ENCODE measurements at regions not wholly inside any gene's neighbourhood (a gene's known extent, or its start where the extent isn't known, plus 50 kb on each side); places are given as distances from the start of the nearest gene placed in this dataset.
"Not testable (repeated sequence)": the region's sequence is repeated elsewhere in the genome, so short reads cannot be mapped to it uniquely, and the experiment has no call there.

DNA sequence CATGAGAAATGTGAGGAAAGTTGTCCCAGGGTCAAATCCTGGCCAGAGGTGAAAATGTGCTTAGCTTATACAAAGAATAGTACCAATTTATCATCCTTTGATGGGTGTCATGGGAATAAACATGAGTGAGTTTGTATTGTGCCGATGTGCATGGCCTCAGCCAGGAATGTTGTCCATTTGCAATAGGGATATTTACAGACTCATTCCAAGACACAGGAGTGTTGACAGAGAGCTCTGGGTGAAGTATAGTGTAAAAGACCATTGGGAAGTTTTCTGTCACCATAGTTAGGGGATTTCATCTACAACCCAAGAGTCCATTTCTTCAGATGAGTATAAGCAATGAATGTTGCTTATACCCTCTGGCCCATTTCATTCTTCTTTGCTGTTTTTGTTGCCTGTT is 160.1 kb downstream of the DMAC1 start:
- FAIRE-seq (no peak), DNase-seq (no peak)
- no peak overlapping the region for H3K4me3 ChIP-seq (ENCODE audit: low read length in 3 of 3)
- no peak overlapping the region for H3K27ac ChIP-seq (ENCODE audit: low read depth in 2 of 2, low read length in 2 of 2)
- TF ChIP-seq, protein P1, sequence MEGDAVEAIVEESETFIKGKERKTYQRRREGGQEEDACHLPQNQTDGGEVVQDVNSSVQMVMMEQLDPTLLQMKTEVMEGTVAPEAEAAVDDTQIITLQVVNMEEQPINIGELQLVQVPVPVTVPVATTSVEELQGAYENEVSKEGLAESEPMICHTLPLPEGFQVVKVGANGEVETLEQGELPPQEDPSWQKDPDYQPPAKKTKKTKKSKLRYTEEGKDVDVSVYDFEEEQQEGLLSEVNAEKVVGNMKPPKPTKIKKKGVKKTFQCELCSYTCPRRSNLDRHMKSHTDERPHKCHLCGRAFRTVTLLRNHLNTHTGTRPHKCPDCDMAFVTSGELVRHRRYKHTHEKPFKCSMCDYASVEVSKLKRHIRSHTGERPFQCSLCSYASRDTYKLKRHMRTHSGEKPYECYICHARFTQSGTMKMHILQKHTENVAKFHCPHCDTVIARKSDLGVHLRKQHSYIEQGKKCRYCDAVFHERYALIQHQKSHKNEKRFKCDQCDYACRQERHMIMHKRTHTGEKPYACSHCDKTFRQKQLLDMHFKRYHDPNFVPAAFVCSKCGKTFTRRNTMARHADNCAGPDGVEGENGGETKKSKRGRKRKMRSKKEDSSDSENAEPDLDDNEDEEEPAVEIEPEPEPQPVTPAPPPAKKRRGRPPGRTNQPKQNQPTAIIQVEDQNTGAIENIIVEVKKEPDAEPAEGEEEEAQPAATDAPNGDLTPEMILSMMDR (IDR thresholded peaks at IDR 0.05; ENCODE audit: borderline replicate concordance, extremely low read depth, insufficient read depth): no peak
- no peaks in the 10 kb centered on the region for H3K36me3 ChIP-seq (ENCODE audit: control insufficient read depth in 2 of 3, insufficient read depth in 3 of 3, low read length in 3 of 3)
- intact Hi-C loops (cut with DNase I): no loop called here
- H3K4me1 ChIP-seq (ENCODE audit: control insufficient read depth in 2 of 3, insufficient read depth in 2 of 3, low read depth in 1 of 3, low read length in 3 of 3): no peaks in the 10 kb centered on the region
- peaks cover 0 to 1% (median 0%) of the 10 kb centered on the region in 3 donors for H3K9me3 ChIP-seq (ENCODE audit: control insufficient read depth in 2 of 3, insufficient read depth in 1 of 3, low read length in 3 of 3)
- H3K27me3 ChIP-seq (ENCODE audit: control insufficient read depth, insufficient read depth, low read length): no peaks in the 10 kb centered on the region
- H3K9ac ChIP-seq (ENCODE audit: low read length in 3 of 3): no peak overlapping the region

DNA sequence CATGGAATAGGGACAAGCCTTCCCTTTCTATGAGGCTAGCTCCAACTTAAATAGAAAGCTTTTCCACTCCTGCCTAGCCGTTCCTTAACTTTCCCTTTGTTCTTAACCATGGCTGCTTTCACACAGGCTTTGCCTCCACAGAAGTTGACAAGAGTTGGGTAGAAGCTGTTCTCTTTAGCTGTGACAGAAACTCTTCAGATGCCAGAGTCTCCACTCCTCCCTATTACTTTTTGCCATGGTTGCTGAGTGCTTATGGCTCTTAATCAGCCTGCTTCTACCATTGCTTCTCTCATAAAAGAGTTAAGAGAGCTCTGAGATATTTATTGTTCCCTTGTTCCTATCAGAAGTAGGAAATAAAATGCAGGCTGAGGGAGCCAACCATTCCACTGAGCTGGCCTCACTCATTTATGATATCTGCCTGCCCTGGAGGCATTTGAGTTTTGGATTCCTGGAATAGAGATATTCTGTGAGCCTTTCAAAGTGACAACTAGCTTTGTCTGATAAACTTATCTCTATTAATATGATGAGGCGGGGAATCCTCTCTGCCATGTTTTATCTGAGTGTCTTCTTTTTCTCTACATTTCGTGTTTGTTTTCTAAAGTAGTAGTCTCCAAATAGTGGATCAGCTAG is 162.6 kb downstream of the DMAC1 start:
- Histone ChIP-seq H3K36me3 (ENCODE audit: control insufficient read depth in 2 of 3, insufficient read depth in 3 of 3, low read length in 3 of 3) (no peaks in the 10 kb centered on the region), H3K4me1 (ENCODE audit: control insufficient read depth in 2 of 3, insufficient read depth in 2 of 3, low read depth in 1 of 3, low read length in 3 of 3) (no peaks in the 10 kb centered on the region), H3K9ac (ENCODE audit: low read length in 3 of 3) (no peak overlapping the region), H3K4me3 (ENCODE audit: low read length in 3 of 3) (no peak overlapping the region), H3K27ac (ENCODE audit: low read depth in 2 of 2, low read length in 2 of 2) (no peak overlapping the region), H3K9me3 (ENCODE audit: control insufficient read depth in 2 of 3, insufficient read depth in 1 of 3, low read length in 3 of 3) (no peaks in the 10 kb centered on the region), H3K27me3 (ENCODE audit: control insufficient read depth, insufficient read depth, low read length) (no peaks in the 10 kb centered on the region)
- intact Hi-C loops (cut with DNase I): no loop called here
- TF ChIP-seq, protein P1 (IDR thresholded peaks at IDR 0.05; ENCODE audit: borderline replicate concordance, extremely low read depth, insufficient read depth): no peak
- DNase-seq (no peak), FAIRE-seq (no peak)

DNA sequence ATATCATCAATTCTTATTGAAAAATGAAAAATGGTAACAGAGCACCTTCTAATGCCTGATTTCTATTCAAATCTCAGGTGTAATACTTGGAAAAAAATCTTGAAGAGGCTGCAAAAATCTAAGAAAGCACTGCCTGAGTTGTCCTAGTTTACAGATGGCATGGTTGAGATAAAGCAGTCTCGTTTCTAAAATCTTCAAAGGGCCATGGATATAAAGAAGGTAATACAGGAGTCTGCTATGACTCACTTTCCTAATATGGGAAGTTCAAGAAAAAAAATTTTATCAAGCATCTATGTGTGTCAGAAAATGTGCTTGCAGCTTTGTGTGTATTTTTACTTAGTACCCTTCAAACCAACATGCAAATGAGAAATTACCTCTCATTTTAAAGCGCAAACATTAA is 163.3 kb downstream of the DMAC1 start:
- Histone ChIP-seq H3K4me1 (ENCODE audit: control insufficient read depth in 2 of 3, insufficient read depth in 2 of 3, low read depth in 1 of 3, low read length in 3 of 3) (no peaks in the 10 kb centered on the region), H3K36me3 (ENCODE audit: control insufficient read depth in 2 of 3, insufficient read depth in 3 of 3, low read length in 3 of 3) (no peaks in the 10 kb centered on the region), H3K27me3 (ENCODE audit: control insufficient read depth, insufficient read depth, low read length) (no peaks in the 10 kb centered on the region), H3K9ac (ENCODE audit: low read length in 3 of 3) (no peak overlapping the region), H3K27ac (ENCODE audit: low read depth in 2 of 2, low read length in 2 of 2) (no peak overlapping the region), H3K9me3 (ENCODE audit: control insufficient read depth in 2 of 3, insufficient read depth in 1 of 3, low read length in 3 of 3) (no peaks in the 10 kb centered on the region), H3K4me3 (ENCODE audit: low read length in 3 of 3) (no peak overlapping the region)
- TF ChIP-seq, protein P1 (IDR thresholded peaks at IDR 0.05; ENCODE audit: borderline replicate concordance, extremely low read depth, insufficient read depth): no peak
- FAIRE-seq (no peak), DNase-seq (no peak)
- intact Hi-C loops (cut with DNase I): no loop called here

DNA sequence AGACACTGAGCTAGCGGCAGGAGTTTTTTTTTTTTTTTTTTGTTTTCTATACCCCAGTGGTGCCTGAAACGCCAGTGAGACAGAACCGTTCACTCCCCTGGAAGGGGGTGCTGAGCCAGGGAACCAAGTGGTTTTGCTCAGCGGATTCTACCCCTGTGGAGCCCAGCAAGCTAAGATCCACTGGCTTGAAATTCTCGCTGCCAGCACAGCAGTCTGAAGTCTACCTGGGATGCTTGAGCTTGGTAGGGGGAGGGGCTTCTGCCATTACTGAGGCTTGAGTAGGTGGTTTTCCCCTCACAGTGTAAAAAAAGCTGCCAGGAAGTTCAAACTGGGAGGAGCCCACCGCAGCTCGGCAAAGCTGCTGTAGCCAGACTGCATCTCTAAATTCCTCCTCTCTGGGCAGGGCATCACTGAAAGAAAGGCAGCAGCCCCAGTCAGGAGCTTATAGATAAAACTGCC is 173.0 kb downstream of the DMAC1 start:
- FAIRE-seq; H3K4me1 ChIP-seq (ENCODE audit: control insufficient read depth in 2 of 3, insufficient read depth in 2 of 3, low read depth in 1 of 3, low read length in 3 of 3); H3K9me3 ChIP-seq (ENCODE audit: control insufficient read depth in 2 of 3, insufficient read depth in 1 of 3, low read length in 3 of 3); H3K4me3 ChIP-seq (ENCODE audit: low read length in 3 of 3); H3K36me3 ChIP-seq (ENCODE audit: control insufficient read depth in 2 of 3, insufficient read depth in 3 of 3, low read length in 3 of 3); H3K27me3 ChIP-seq (ENCODE audit: control insufficient read depth, insufficient read depth, low read length); intact Hi-C loops (cut with DNase I); H3K9ac ChIP-seq (ENCODE audit: low read length in 3 of 3); H3K27ac ChIP-seq (ENCODE audit: low read depth in 2 of 2, low read length in 2 of 2): not testable (repeated sequence)
- DNase-seq: peak in 3 of 5 donors; percentile 13
